ENCODE measurements at regions not wholly inside any gene's neighbourhood (a gene's known extent, or its start where the extent isn't known, plus 50 kb on each side); places are given as distances from the start of the nearest gene placed in this dataset.

DNA sequence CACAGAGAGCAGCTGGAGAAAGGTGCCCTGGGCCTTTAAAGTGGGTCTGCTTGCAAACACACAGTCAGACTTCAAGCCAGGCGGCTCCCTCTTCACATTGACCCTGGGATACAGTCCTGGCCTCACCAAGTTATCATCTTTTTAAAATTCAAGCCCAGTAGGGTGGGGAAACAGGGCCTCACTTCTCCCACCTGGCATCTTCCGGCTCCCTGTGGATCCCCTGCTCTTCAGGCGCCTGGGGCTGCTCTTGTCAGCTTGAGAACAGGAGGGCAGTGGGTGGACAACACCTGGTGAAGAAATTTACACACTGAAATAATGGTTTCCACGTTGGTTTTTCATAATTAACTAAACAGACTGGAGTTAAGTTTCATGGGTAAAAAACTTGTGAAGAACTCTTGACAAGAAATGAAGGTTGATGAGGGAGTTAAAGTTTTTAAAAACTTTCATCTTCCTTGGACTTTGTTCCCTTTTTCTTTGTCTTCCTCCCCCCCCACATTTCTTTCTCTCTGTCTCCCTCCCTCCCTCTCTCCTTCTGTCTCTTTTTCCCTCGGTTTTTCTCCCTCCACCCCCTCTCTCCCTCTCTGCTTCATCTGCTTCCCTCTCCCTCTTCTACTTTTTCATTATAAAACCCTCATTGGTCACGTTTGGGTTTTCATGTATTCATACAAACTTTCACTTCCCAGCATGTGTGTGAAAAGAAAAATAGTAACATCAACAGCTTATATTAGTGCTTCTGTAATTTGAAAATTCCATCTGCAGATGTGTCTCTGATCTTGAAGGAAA, 219.6 kb downstream of the DMRT2 start:
- 41 to 52% (median 49%) methylated on average over 6 of the region's 6 CpGs for WGBS, 5 donors
- H3K9me3 ChIP-seq: no peaks in the 10 kb centered on the region
- no peak overlapping the region for H3K27ac ChIP-seq
- H3K36me3 ChIP-seq: no peaks in the 10 kb centered on the region
- TF ChIP-seq POLR2AphosphoS5 (IDR thresholded peaks at IDR 0.05) (no peak), CTCF (IDR thresholded peaks at IDR 0.05) (no peak), POLR2A (IDR thresholded peaks at IDR 0.05) (no peak), EP300 (IDR thresholded peaks at IDR 0.05) (no peak)
- H3K4me3 ChIP-seq: no peak overlapping the region
- no peaks in the 10 kb centered on the region for H3K4me1 ChIP-seq
- intact Hi-C loops (cut with DNase I; ENCODE audit: low total_unique reads): no loop called here
- no peak for DNase-seq
- no peaks in the 10 kb centered on the region for H3K27me3 ChIP-seq

DNA sequence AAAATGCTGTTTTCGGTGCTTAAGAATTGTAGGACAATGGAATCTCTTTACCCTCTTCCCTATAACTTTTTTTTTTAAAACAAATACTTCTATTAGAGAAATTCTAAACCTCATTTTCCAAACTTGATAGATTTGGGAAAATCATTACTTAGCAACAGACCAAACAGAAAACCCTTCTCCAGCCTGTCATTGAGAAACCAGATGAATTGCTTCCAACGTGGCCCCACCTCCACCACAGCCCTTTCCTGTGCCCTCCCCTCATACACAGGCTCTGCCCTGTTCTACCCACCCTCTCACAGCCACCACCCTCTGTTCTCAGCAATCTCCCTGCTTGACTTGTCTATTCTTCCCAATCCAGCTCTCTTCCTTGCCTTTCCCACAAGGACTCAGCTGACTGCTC, 221.2 kb downstream of the DMRT2 start:
- no peaks in the 10 kb centered on the region for H3K36me3 ChIP-seq
- 55 to 60% (median 57%) methylated on average over 2 of the region's 2 CpGs for WGBS, 5 donors
- no peaks in the 10 kb centered on the region for H3K4me1 ChIP-seq
- H3K4me3 ChIP-seq: no peak overlapping the region
- no peaks in the 10 kb centered on the region for H3K27me3 ChIP-seq
- DNase-seq: no peak
- intact Hi-C loops (cut with DNase I; ENCODE audit: low total_unique reads): no loop called here
- H3K27ac ChIP-seq: no peak overlapping the region
- TF ChIP-seq CTCF (IDR thresholded peaks at IDR 0.05): no peak
- TF ChIP-seq POLR2AphosphoS5 (IDR thresholded peaks at IDR 0.05): no peak
- TF ChIP-seq EP300 (IDR thresholded peaks at IDR 0.05): no peak
- no peak for TF ChIP-seq POLR2A (IDR thresholded peaks at IDR 0.05)
- H3K9me3 ChIP-seq: no peaks in the 10 kb centered on the region

DNA sequence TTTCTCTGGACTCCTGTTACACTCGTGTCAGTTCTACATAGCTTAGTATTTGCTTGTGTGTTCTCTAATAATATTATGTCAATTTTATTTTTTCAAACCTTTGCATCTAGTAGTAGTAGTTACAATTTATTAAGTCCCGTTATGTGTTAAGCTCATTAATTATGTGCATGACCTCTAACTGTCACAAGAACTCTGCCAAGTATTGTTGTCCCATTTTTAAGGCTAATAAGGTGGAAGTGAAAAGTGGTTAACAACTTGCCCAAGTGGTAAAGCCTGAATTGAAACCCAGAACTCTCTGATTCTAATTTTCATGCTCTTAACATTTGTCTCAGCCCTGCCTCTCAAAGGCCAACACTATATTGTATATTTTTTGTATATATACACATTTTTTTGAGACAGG, 221.6 kb downstream of the DMRT2 start:
- Histone ChIP-seq H3K36me3 (no peaks in the 10 kb centered on the region), H3K27me3 (no peaks in the 10 kb centered on the region), H3K27ac (no peak overlapping the region), H3K9me3 (no peaks in the 10 kb centered on the region), H3K4me3 (no peak overlapping the region), H3K4me1 (no peaks in the 10 kb centered on the region)
- intact Hi-C loops (cut with DNase I; ENCODE audit: low total_unique reads): no loop called here
- no peak for DNase-seq
- WGBS, 5 donors: 72 to 88% (median 78%) methylated on average over 2 of the region's 2 CpGs
- TF ChIP-seq POLR2A (IDR thresholded peaks at IDR 0.05) (no peak), CTCF (IDR thresholded peaks at IDR 0.05) (no peak), POLR2AphosphoS5 (IDR thresholded peaks at IDR 0.05) (no peak), EP300 (IDR thresholded peaks at IDR 0.05) (no peak)

DNA sequence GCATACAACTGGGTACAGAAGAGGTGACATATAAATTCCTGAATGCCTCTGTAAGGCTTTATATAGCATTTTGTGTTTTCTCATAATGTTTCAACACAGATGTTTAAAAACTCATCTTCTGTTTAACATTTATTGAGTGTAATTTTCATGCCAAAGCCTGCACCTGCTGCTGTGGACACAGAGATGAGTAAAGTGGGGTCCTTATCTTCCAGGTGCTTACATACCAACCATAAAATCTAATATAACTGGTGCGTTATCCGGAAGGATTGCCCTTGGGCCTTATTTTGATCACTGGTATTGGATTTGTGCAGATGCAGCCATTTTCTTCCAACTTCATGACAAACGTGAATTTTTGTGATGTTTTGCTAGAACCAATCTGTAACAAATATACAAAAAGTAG, 222.3 kb downstream of the DMRT2 start:
- Histone ChIP-seq H3K36me3 (no peaks in the 10 kb centered on the region), H3K27ac (no peak overlapping the region), H3K4me3 (no peak overlapping the region), H3K9me3 (no peaks in the 10 kb centered on the region), H3K4me1 (no peaks in the 10 kb centered on the region), H3K27me3 (no peaks in the 10 kb centered on the region)
- DNase-seq: no peak
- intact Hi-C loops (cut with DNase I; ENCODE audit: low total_unique reads): no loop called here
- WGBS, 5 donors: 75 to 83% (median 78%) methylated on average over 3 of the region's 3 CpGs
- TF ChIP-seq CTCF (IDR thresholded peaks at IDR 0.05): no peak
- no peak for TF ChIP-seq EP300 (IDR thresholded peaks at IDR 0.05)
- TF ChIP-seq POLR2A (IDR thresholded peaks at IDR 0.05): no peak
- TF ChIP-seq POLR2AphosphoS5 (IDR thresholded peaks at IDR 0.05): no peak

Measured in stomach (tissue), 8 donors.